H1 (cell line): ENCODE measurements at regions not wholly inside any gene's neighbourhood (a gene's known extent, or its start where the extent isn't known, plus 50 kb on each side); places are given as distances from the start of the nearest gene placed in this dataset.

ENCODE experiments used
- CTCF ChIA-PET: fragments of 300-600 bp; sonication (Branson Sonifier 250); formaldehyde crosslinking; loops from one replicate; lab custom pipeline; 2021; ENCODE audit not compliant: partially characterized antibody; lab: Charles Lee
- POLR2A ChIA-PET: fragments of 300-600 bp; sonication (Branson Sonifier 250); formaldehyde crosslinking; loops from one replicate; lab custom pipeline; 2021; ENCODE audit warnings: inconsistent platforms; ENCODE audit not compliant: partially characterized antibody; lab: Charles Lee
- DNase-seq, 2 experiments: peaks; one replicate each; pipeline versions ENCODE4 v3.0.0 to v3.0.0-alpha.2; 2010 to 2022; ENCODE audit warnings: low spot score in 2 of 2, low read depth in 1 of 2, mixed read lengths in 1 of 2
- FAIRE-seq: peaks from 2 replicates; lab custom pipeline; 2011; peaks lifted over from hg19 to GRCh38; lab: Jason Lieb, UNC
- H2AFZ ChIP-seq: 2 replicates; pipeline ENCODE4 v1.8.1; 2012; ENCODE audit warnings: low read length, inconsistent platforms
- H2AK5ac ChIP-seq: 2 replicates; pipeline ENCODE4 v1.6.1; 2013; ENCODE audit warnings: low read depth, low read length
- H2BK120ac ChIP-seq: replicated peaks from 2 replicates; pipeline ENCODE3; 2013; ENCODE audit warnings: low read depth, low read length, inconsistent platforms
- H2BK12ac ChIP-seq: 2 replicates; pipeline ENCODE4 v1.6.1; 2013; ENCODE audit warnings: low read depth, low read length
- H2BK15ac ChIP-seq: 2 replicates; pipeline ENCODE4 v1.6.1; 2013; ENCODE audit warnings: low read length
- H2BK20ac ChIP-seq: 2 replicates; pipeline ENCODE4 v1.6.1; 2013; ENCODE audit warnings: low read length
- H2BK5ac ChIP-seq: 2 replicates; pipeline ENCODE4 v1.6.1; 2013; ENCODE audit warnings: low read depth, low read length
- H3K14ac ChIP-seq: 2 replicates; pipeline ENCODE4 v1.6.1; 2013; ENCODE audit warnings: inconsistent platforms; ENCODE audit not compliant: insufficient read length
- H3K18ac ChIP-seq: 2 replicates; pipeline ENCODE4 v1.6.1; 2013; ENCODE audit warnings: low read length; ENCODE audit errors: extremely low read depth
- H3K23ac ChIP-seq: 2 replicates; pipeline ENCODE4 v1.6.1; 2013; ENCODE audit warnings: inconsistent platforms; ENCODE audit not compliant: insufficient read length
- H3K23me2 ChIP-seq: 2 replicates; pipeline ENCODE4 v1.6.1; 2013; ENCODE audit warnings: low read depth, low read length
- H3K27ac ChIP-seq: 2 replicates; pipeline ENCODE4 v1.6.1; 2011; ENCODE audit warnings: low read depth, low read length, inconsistent platforms
- H3K27me3 ChIP-seq, 4 experiments: replicated peaks in 1 of 4; 1 replicate in 1 of 4; 2 replicates in 3 of 4; pipeline versions ENCODE4 v1.6.1 to v1.8.1; 2011 to 2013; ENCODE audit warnings: low read length in 3 of 4, mild to moderate bottlenecking in 3 of 4, inconsistent platforms in 2 of 4, mixed read lengths in 2 of 4, moderate library complexity in 1 of 4; ENCODE audit not compliant: control insufficient read depth in 3 of 4, insufficient read depth in 3 of 4; ENCODE audit errors: extremely low read depth in 1 of 4
- H3K36me3 ChIP-seq, 4 experiments: 2 replicates each; pipeline versions ENCODE4 v1.6.1 to v1.8.1; 2011 to 2013; ENCODE audit warnings: mild to moderate bottlenecking in 4 of 4, low read length in 3 of 4, moderate library complexity in 2 of 4, control low read depth in 1 of 4, inconsistent platforms in 1 of 4; ENCODE audit not compliant: insufficient read depth in 4 of 4, control insufficient read depth in 2 of 4
- H3K4ac ChIP-seq: replicated peaks from 2 replicates; pipeline ENCODE3; 2013; ENCODE audit warnings: low read length, low read depth, mixed read lengths, inconsistent platforms; ENCODE audit not compliant: insufficient read length
- H3K4me1 ChIP-seq, 4 experiments: replicated peaks in 1 of 4; 1 replicate in 1 of 4; 2 replicates in 3 of 4; pipeline versions ENCODE4 v1.6.1 to v1.8.1; 2011 to 2013; ENCODE audit warnings: low read length in 3 of 4, inconsistent platforms in 2 of 4, mixed read lengths in 1 of 4; ENCODE audit not compliant: insufficient read depth in 4 of 4, control insufficient read depth in 3 of 4
- H3K4me2 ChIP-seq, 2 experiments: 2 replicates each; pipeline versions ENCODE4 v1.6.1 to v1.8.1; 2011 to 2013; ENCODE audit warnings: low read depth in 2 of 2, low read length in 2 of 2, control low read depth in 1 of 2, inconsistent platforms in 1 of 2, mild to moderate bottlenecking in 1 of 2; ENCODE audit not compliant: insufficient read depth in 1 of 2
- H3K4me3 ChIP-seq, 4 experiments: fragments of 200-600, 300-600 bp in 1 of 4; sonication (generic), shearing (Covaris generic), sonication (Bioruptor Twin) in 1 of 4; 2 replicates each; pipeline versions ENCODE4 v1.5.1 to v1.8.1; 2011 to 2016; ENCODE audit warnings: low read length in 4 of 4, low read depth in 3 of 4, control low read depth in 2 of 4, inconsistent platforms in 2 of 4, mild to moderate bottlenecking in 2 of 4, mixed read lengths in 1 of 4, moderate library complexity in 1 of 4; ENCODE audit not compliant: insufficient read depth in 2 of 4; ENCODE audit errors: extremely low read depth in 1 of 4
- H3K56ac ChIP-seq: replicated peaks from 2 replicates; pipeline ENCODE3; 2013; ENCODE audit warnings: low read depth, mild to moderate bottlenecking, mixed read lengths, low read length, inconsistent platforms; ENCODE audit not compliant: insufficient read length
- H3K79me1 ChIP-seq: 2 replicates; pipeline ENCODE4 v1.6.1; 2013; ENCODE audit warnings: low read depth, low read length, control low read depth
- H3K79me2 ChIP-seq, 2 experiments: 2 replicates each; pipeline versions ENCODE4 v1.6.1 to v1.8.1; 2012 to 2013; ENCODE audit warnings: low read length in 2 of 2, mild to moderate bottlenecking in 2 of 2, inconsistent platforms in 1 of 2; ENCODE audit not compliant: insufficient read depth in 2 of 2, control insufficient read depth in 1 of 2
- H3K9ac ChIP-seq, 4 experiments: replicated peaks in 1 of 4; 1 replicate in 1 of 4; 2 replicates in 3 of 4; pipeline versions ENCODE4 v1.6.1 to v1.8.1; 2011 to 2013; ENCODE audit warnings: low read depth in 3 of 4, low read length in 3 of 4, control low read depth in 2 of 4, mild to moderate bottlenecking in 2 of 4, moderate library complexity in 2 of 4, inconsistent platforms in 1 of 4; ENCODE audit errors: extremely low read depth in 1 of 4
- H3K9me3 ChIP-seq, 2 experiments: 2 replicates each; pipeline versions ENCODE4 v1.6.1 to v1.8.1; 2012 to 2013; ENCODE audit warnings: mild to moderate bottlenecking in 2 of 2, moderate library complexity in 2 of 2, control low read depth in 1 of 2, inconsistent platforms in 1 of 2, low read depth in 1 of 2, low read length in 1 of 2, mixed read lengths in 1 of 2; ENCODE audit not compliant: insufficient read depth in 2 of 2
- H4K20me1 ChIP-seq, 2 experiments: replicated peaks in 1 of 2; 2 replicates each; pipeline versions ENCODE3 to v1.8.1; 2011 to 2013; ENCODE audit warnings: inconsistent platforms in 2 of 2, low read length in 2 of 2, mild to moderate bottlenecking in 1 of 2; ENCODE audit not compliant: insufficient read depth in 2 of 2, control insufficient read depth in 1 of 2
- H4K5ac ChIP-seq: 2 replicates; pipeline ENCODE4 v1.6.1; 2013; ENCODE audit warnings: low read length, low read depth, mixed read lengths, inconsistent platforms; ENCODE audit not compliant: insufficient read length
- H4K8ac ChIP-seq: 2 replicates; pipeline ENCODE4 v1.8.0; 2013; ENCODE audit warnings: mild to moderate bottlenecking, moderate library complexity, low read length, inconsistent platforms; ENCODE audit not compliant: insufficient read depth; ENCODE audit errors: extremely low read depth
- H4K91ac ChIP-seq: replicated peaks from 2 replicates; pipeline ENCODE3; 2013; ENCODE audit warnings: low read length, mixed read lengths, inconsistent platforms; ENCODE audit not compliant: insufficient read length
- CHD2 ChIP-seq: IDR thresholded peaks from 2 replicates; pipeline ENCODE4 v1.6.1; 2012; ENCODE audit warnings: low read length, improper control_type of control experiment
- CREB1 ChIP-seq: IDR thresholded peaks from 2 replicates; pipeline ENCODE4 v1.6.1; 2012; ENCODE audit warnings: inconsistent platforms
- GTF2F1 ChIP-seq: IDR thresholded peaks from 2 replicates; pipeline ENCODE4 v1.6.1; 2012; ENCODE audit warnings: low read depth, low read length, improper control_type of control experiment, borderline replicate concordance
- HDAC6 ChIP-seq: IDR thresholded peaks from one replicate; pipeline ENCODE4 v1.7.1; 2012; ENCODE audit warnings: low read depth, mild to moderate bottlenecking, inconsistent platforms, low read length, moderate library complexity
- JUN ChIP-seq: IDR thresholded peaks from 2 replicates; pipeline ENCODE4 v1.6.1; 2011; ENCODE audit warnings: low read depth, mild to moderate bottlenecking, improper control_type of control experiment, low read length
- KDM5A ChIP-seq: fragments of 200-600 bp; IDR thresholded peaks from 2 replicates; pipeline ENCODE4 v1.7.1; 2012; ENCODE audit warnings: mild to moderate bottlenecking, low read length, inconsistent platforms, mixed read lengths
- MAX ChIP-seq: IDR thresholded peaks from 2 replicates; pipeline ENCODE4 v1.6.1; 2012; ENCODE audit warnings: inconsistent platforms
- POLR2A ChIP-seq, 2 experiments: IDR thresholded peaks; 1 replicate in 1 of 2; 2 replicates in 1 of 2; pipeline ENCODE4 v1.6.1; 2011; ENCODE audit warnings: low read depth in 2 of 2, low read length in 2 of 2, mild to moderate bottlenecking in 2 of 2; ENCODE audit errors: control extremely low read depth in 1 of 2
- POLR2AphosphoS5 ChIP-seq: IDR thresholded peaks from 2 replicates; pipeline ENCODE4 v1.6.1; 2011; ENCODE audit warnings: low read depth, low read length
- RFX5 ChIP-seq: IDR thresholded peaks from 2 replicates; pipeline ENCODE4 v1.6.1; 2011; ENCODE audit warnings: low read depth, low read length, improper control_type of control experiment, borderline replicate concordance
- RNF2 ChIP-seq: fragments of 200-900, 300-1000 bp; sonication (generic); IDR thresholded peaks from 2 replicates; pipeline ENCODE4 v1.7.1; 2016; ENCODE audit warnings: borderline replicate concordance, low read depth, mild to moderate bottlenecking, antibody characterized with exemption, low read length; ENCODE audit not compliant: poor library complexity, severe bottlenecking; ENCODE audit errors: missing control alignments
- SP1 ChIP-seq: IDR thresholded peaks from 2 replicates; pipeline ENCODE4 v1.6.1; 2011; ENCODE audit warnings: low read depth, low read length
- SRF ChIP-seq: IDR thresholded peaks from 2 replicates; pipeline ENCODE4 v1.6.1; 2011; ENCODE audit warnings: mild to moderate bottlenecking, low read depth, low read length, moderate library complexity
- TEAD4 ChIP-seq: IDR thresholded peaks from 2 replicates; pipeline ENCODE4 v1.6.1; 2012; ENCODE audit warnings: low read depth, low read length, inconsistent platforms, mixed read lengths
- ZNF274 ChIP-seq: IDR thresholded peaks from 2 replicates; pipeline ENCODE4 v1.7.0; 2012; ENCODE audit warnings: low read length, borderline replicate concordance; ENCODE audit errors: extremely low read depth
- WGBS, 2 experiments: shearing (Covaris generic) in 1 of 2; methylation state at CpG; one replicate each; pipeline versions ENCODE4 v1.1.6 to v1.1.7; 2013 to 2015; ENCODE audit warnings: low lambda C conversion rate in 2 of 2, mixed read lengths in 2 of 2, inconsistent platforms in 1 of 2, low coverage in 1 of 2, missing lambda C conversion rate in 1 of 2; ENCODE audit not compliant: insufficient replicate concordance in 2 of 2, insufficient coverage in 1 of 2, insufficient read length in 1 of 2; ENCODE audit errors: extremely low coverage in 1 of 2, missing lambda C conversion rate in 1 of 2; 5-methylcytosine and 5-hydroxymethylcytosine counted together

GRCh38 chrX:121356850-121357171 lies 309.4 kb downstream of the GLUD2 start:
- no peak overlapping the region for H2AFZ ChIP-seq
- H2BK12ac ChIP-seq = no peak overlapping the region
- H3K14ac ChIP-seq = no peak overlapping the region
- H3K9me3 ChIP-seq = no peaks in the 10 kb centered on the region
- TF ChIP-seq MAX (no peak), CHD2 (no peak), POLR2A (IDR thresholded peaks at IDR 0.05; ENCODE audit: control extremely low read depth in 1 of 2, low read depth in 2 of 2, low read length in 2 of 2) (no peak), RFX5 (no peak), SP1 (no peak), CREB1 (no peak), GTF2F1 (no peak), HDAC6 (no peak), POLR2AphosphoS5 (no peak), RNF2 (no peak), TEAD4 (no peak), JUN (no peak), KDM5A (no peak), ZNF274 (no peak), SRF (no peak)
- TF ChIP-seq, all 59 proteins: peak for 0
- 94% methylated on average over 6 of the region's 6 CpGs; no CpG with 5 or more reads in 1 of the 2 experiments for WGBS, 2 experiments
- Histone ChIP-seq H3K4ac (no peak overlapping the region), H2BK5ac (no peak overlapping the region), H3K36me3 (no peaks in the 10 kb centered on the region), H3K4me1 (no peaks in the 10 kb centered on the region), H3K79me1 (no peaks in the 10 kb centered on the region), H3K4me3 (no peak overlapping the region), H3K18ac (no peak overlapping the region), H3K9ac (no peak overlapping the region), H4K8ac (no peak overlapping the region), H3K79me2 (no peaks in the 10 kb centered on the region), H3K56ac (no peak overlapping the region), H2AK5ac (no peak overlapping the region), H2BK120ac (no peak overlapping the region), H3K23me2 (no peaks in the 10 kb centered on the region), H4K91ac (no peak overlapping the region), H2BK20ac (no peak overlapping the region), H3K4me2 (no peak overlapping the region), H3K27me3 (no peaks in the 10 kb centered on the region), H2BK15ac (no peak overlapping the region), H4K20me1 (no peaks in the 10 kb centered on the region), H4K5ac (no peak overlapping the region), H3K23ac (no peak overlapping the region), H3K27ac (no peak overlapping the region)
- POLR2A ChIA-PET = no interaction called here
- FAIRE-seq = no peak
- DNase-seq = no peak
- CTCF ChIA-PET = no interaction called here
